ENCODE measurements at regions not wholly inside any gene's neighbourhood (a gene's known extent, or its start where the extent isn't known, plus 50 kb on each side); places are given as distances from the start of the nearest gene placed in this dataset.

- no peak for DNase-seq
These were observed 689.0 kb downstream of the DIAPH3 start for GRCh38 chr13:59474696-59475095.

GRCh38 chr13:59475911-59476310, 687.8 kb downstream of the DIAPH3 start:
- no peak for DNase-seq

GRCh38 chr13:59476366-59476765, 687.4 kb downstream of the DIAPH3 start:
- no peak for DNase-seq

GRCh38 chr13:59477011-59477410, 686.7 kb downstream of the DIAPH3 start:
- no peak for DNase-seq

- no peak for DNase-seq
These were observed 684.8 kb downstream of the DIAPH3 start for GRCh38 chr13:59478908-59479307.

GRCh38 chr13:59479629-59480028, 684.1 kb downstream of the DIAPH3 start:
- DNase-seq = no peak

- no peak for DNase-seq
These were observed 683.1 kb downstream of the DIAPH3 start for GRCh38 chr13:59480396-59481259.

GRCh38 chr13:59483501-59484145, 680.1 kb downstream of the DIAPH3 start:
- DNase-seq = no peak

- DNase-seq = no peak
These were observed 675.8 kb downstream of the DIAPH3 start for GRCh38 chr13:59487883-59488282.

- DNase-seq = no peak
These were observed 675.3 kb downstream of the DIAPH3 start for GRCh38 chr13:59488436-59488835.

GRCh38 chr13:59490651-59491050, 673.1 kb downstream of the DIAPH3 start:
- no peak for DNase-seq

- no peak for DNase-seq
These were observed 671.6 kb downstream of the DIAPH3 start for GRCh38 chr13:59492030-59492636.

- no peak for DNase-seq
These were observed 670.2 kb downstream of the DIAPH3 start for GRCh38 chr13:59493436-59493965.

- no peak for DNase-seq
These were observed 669.6 kb downstream of the DIAPH3 start for GRCh38 chr13:59494151-59494550.

GRCh38 chr13:59494560-59494970, 669.2 kb downstream of the DIAPH3 start:
- DNase-seq = no peak

GRCh38 chr13:59495299-59495698, 668.4 kb downstream of the DIAPH3 start:
- no peak for DNase-seq

GRCh38 chr13:59495936-59496512, 667.7 kb downstream of the DIAPH3 start:
- DNase-seq = no peak

GRCh38 chr13:59497621-59498247, 666.0 kb downstream of the DIAPH3 start:
- no peak for DNase-seq

- DNase-seq = no peak
These were observed 662.7 kb downstream of the DIAPH3 start for GRCh38 chr13:59501004-59501403.

- no peak for DNase-seq
These were observed 659.3 kb downstream of the DIAPH3 start for GRCh38 chr13:59504407-59504806.

GRCh38 chr13:59510386-59510785, 653.3 kb downstream of the DIAPH3 start:
- DNase-seq = no peak

GRCh38 chr13:59513686-59514085, 650.0 kb downstream of the DIAPH3 start:
- no peak for DNase-seq

GRCh38 chr13:59514316-59514715, 649.4 kb downstream of the DIAPH3 start:
- no peak for DNase-seq
